WI38 (cell line): ENCODE measurements at regions not wholly inside any gene's neighbourhood (a gene's known extent, or its start where the extent isn't known, plus 50 kb on each side); places are given as distances from the start of the nearest gene placed in this dataset.
A peak's percentile ranks its signal among the peaks of the same experiment; 100 is the strongest.

Source experiments
- H3K4me3 ChIP-seq: 2 replicates; pipeline ENCODE4 v1.5.1; 2011; ENCODE audit warnings: low read depth, mild to moderate bottlenecking, control low read depth, low read length
- CTCF ChIP-seq: IDR thresholded peaks from 2 replicates; pipeline ENCODE4 v1.5.1; 2012; ENCODE audit warnings: low read depth, mild to moderate bottlenecking, control low read depth, low read length

GRCh38 chr15:25944386-25944785 lies 81.3 kb upstream of the ATP10A start:
- no peak for TF ChIP-seq CTCF
- no peak overlapping the region for H3K4me3 ChIP-seq

GRCh38 chr15:25943831-25944230 lies 80.7 kb upstream of the ATP10A start:
- no peak overlapping the region for H3K4me3 ChIP-seq
- no peak for TF ChIP-seq CTCF

- TF ChIP-seq CTCF: no peak
- H3K4me3 ChIP-seq: no peak overlapping the region
Observed at GRCh38 chr15:25939122-25939521, 76.0 kb upstream of the ATP10A start.

GRCh38 chr15:25937796-25938195 lies 74.7 kb upstream of the ATP10A start:
- no peak for TF ChIP-seq CTCF
- no peak overlapping the region for H3K4me3 ChIP-seq

GRCh38 chr15:25936004-25936403 lies 72.9 kb upstream of the ATP10A start:
- no peak overlapping the region for H3K4me3 ChIP-seq
- TF ChIP-seq CTCF: no peak

- TF ChIP-seq CTCF: peak; percentile 95
- peak overlapping the region; percentile 27 for H3K4me3 ChIP-seq
Observed at GRCh38 chr15:25933456-25934158, 70.5 kb upstream of the ATP10A start.

GRCh38 chr15:25932696-25933095 lies 69.6 kb upstream of the ATP10A start:
- H3K4me3 ChIP-seq: no peak overlapping the region
- no peak for TF ChIP-seq CTCF
